HepG2 (cell line): ENCODE measurements at regions not wholly inside any gene's neighbourhood (a gene's known extent, or its start where the extent isn't known, plus 50 kb on each side); places are given as distances from the start of the nearest gene placed in this dataset.

ENCODE experiments used
- ATAC-seq: fragments of 200-7000 bp; cut with Tn5 transposase; 3 replicates; pipeline ENCODE4 v1.9.1; 2020; ENCODE audit warnings: mild to moderate bottlenecking, moderate library complexity
- BruUV-seq: library from RNA; stranded (reverse); fragments of 400-500 nt; replicated peaks from 2 replicates; lab custom pipeline; 2021; lab: Mats Ljungman, UMichigan
- CTCF ChIA-PET: fragments of 300-600 bp; formaldehyde crosslinking; extraction: SDS; loops from one replicate; lab custom pipeline; 2021; ENCODE audit warnings: low total read pairs, inconsistent platforms, low intra/inter-chr PET ratio; lab: Yijun Ruan, JAX
- POLR2A ChIA-PET: fragments of 350-600 bp; sonication (Branson Sonifier 250); formaldehyde crosslinking; loops from one replicate; lab custom pipeline; 2020; ENCODE audit warnings: antibody characterized with exemption, inconsistent platforms; lab: Yijun Ruan, JAX
- DNase-seq: peaks from one replicate; pipeline ENCODE4 v3.0.0-alpha.2; 2015; ENCODE audit warnings: low spot score
- FAIRE-seq: peaks from 3 replicates; lab custom pipeline; 2011; peaks lifted over from hg19 to GRCh38; lab: Jason Lieb, UNC
- H2AFZ ChIP-seq: one replicate; pipeline ENCODE4 v1.6.1; 2011; ENCODE audit warnings: low read length, inconsistent platforms
- H3K27ac ChIP-seq: fragments of 300-600 bp; 3 replicates; pipeline ENCODE4 v1.8.0; 2011; ENCODE audit warnings: mixed run types, mild to moderate bottlenecking, mixed read lengths, low read length, inconsistent platforms; ENCODE audit not compliant: insufficient read depth; ENCODE audit errors: extremely low read length
- H3K27me3 ChIP-seq, 2 experiments: fragments of 200-600 bp in 1 of 2; 2 replicates in 1 of 2; 3 replicates in 1 of 2; pipeline versions ENCODE4 v1.6.0 to v1.8.0; 2011; ENCODE audit warnings: low read length in 2 of 2, mild to moderate bottlenecking in 2 of 2, moderate library complexity in 2 of 2, inconsistent platforms in 1 of 2; ENCODE audit not compliant: insufficient read depth in 2 of 2, control insufficient read depth in 1 of 2
- H3K36me3 ChIP-seq, 2 experiments: fragments of 200-600 bp in 1 of 2; replicated peaks in 1 of 2; 2 replicates in 1 of 2; 3 replicates in 1 of 2; pipeline versions ENCODE4 v1.5.1 to v1.8.0; 2011; ENCODE audit warnings: low read length in 2 of 2, inconsistent platforms in 1 of 2; ENCODE audit not compliant: insufficient read depth in 2 of 2, control insufficient read depth in 1 of 2
- H3K4me1 ChIP-seq: 2 replicates; pipeline ENCODE4 v1.5.1; 2012; ENCODE audit warnings: low read length, inconsistent platforms; ENCODE audit not compliant: insufficient read depth
- H3K4me2 ChIP-seq: 2 replicates; pipeline ENCODE4 v1.6.0; 2011; ENCODE audit warnings: low read depth, low read length, inconsistent platforms
- H3K4me3 ChIP-seq, 3 experiments: fragments of 200-600 bp in 1 of 3; sonication (generic), shearing (Covaris generic) in 1 of 3; replicated peaks in 1 of 3; 2 replicates each; pipeline ENCODE4 v1.5.1; 2011 to 2016; ENCODE audit warnings: low read length in 3 of 3, inconsistent platforms in 2 of 3, low read depth in 2 of 3, mild to moderate bottlenecking in 2 of 3, control low read depth in 1 of 3, mixed read lengths in 1 of 3; ENCODE audit not compliant: insufficient read depth in 1 of 3
- H3K79me2 ChIP-seq: one replicate; pipeline ENCODE4 v1.6.1; 2011; ENCODE audit warnings: low read length, inconsistent platforms; ENCODE audit not compliant: insufficient read depth
- H3K9ac ChIP-seq: 2 replicates; pipeline ENCODE4 v1.6.0; 2011; ENCODE audit warnings: mild to moderate bottlenecking, low read depth, low read length, inconsistent platforms; ENCODE audit not compliant: insufficient read depth
- H3K9me3 ChIP-seq: 2 replicates; pipeline ENCODE4 v1.5.1; 2012; ENCODE audit warnings: mild to moderate bottlenecking, low read length
- H4K20me1 ChIP-seq: 2 replicates; pipeline ENCODE4 v1.6.0; 2011; ENCODE audit warnings: inconsistent platforms, mild to moderate bottlenecking, low read length, moderate library complexity; ENCODE audit not compliant: insufficient read depth
- ARID2 ChIP-seq: sonication (generic); formaldehyde crosslinking; IDR thresholded peaks from 2 replicates; pipeline ENCODE4 v1.8.1; 2022; ENCODE audit warnings: mild to moderate bottlenecking, missing genetic modification reagents, borderline replicate concordance
- ARNTL ChIP-seq: sonication (generic); formaldehyde crosslinking; IDR thresholded peaks from 2 replicates; pipeline ENCODE4 v1.4.0; 2020; ENCODE audit warnings: mild to moderate bottlenecking, missing genetic modification reagents
- BHLHE40 ChIP-seq: IDR thresholded peaks from 2 replicates; pipeline ENCODE4 v1.6.1; 2011; ENCODE audit warnings: low read length, improper control_type of control experiment
- FOXO1 ChIP-seq: sonication (generic); formaldehyde crosslinking; IDR thresholded peaks from 2 replicates; pipeline ENCODE4 v1.4.0; 2020; ENCODE audit warnings: missing genetic modification reagents
- IRF1 ChIP-seq: sonication (generic); formaldehyde crosslinking; IDR thresholded peaks from 2 replicates; pipeline ENCODE4 v1.4.0; 2020; ENCODE audit warnings: low read depth, mild to moderate bottlenecking, missing genetic modification reagents
- MAFF ChIP-seq: IDR thresholded peaks from 2 replicates; pipeline ENCODE4 v1.6.1; 2011; ENCODE audit warnings: low read depth, low read length, improper control_type of control experiment
- MAFK ChIP-seq, 2 experiments: IDR thresholded peaks in 1 of 2; conservative IDR thresholded peaks in 1 of 2; 2 replicates each; pipeline ENCODE4 v1.6.1; 2011; ENCODE audit warnings: improper control_type of control experiment in 2 of 2, low read length in 2 of 2
- NR2F1 ChIP-seq, 2 experiments: fragments of 450-650 bp in 1 of 2; formaldehyde crosslinking in 1 of 2; IDR thresholded peaks; 2 replicates each; pipeline versions ENCODE4 v1.5.0 to v1.6.1; 2016 to 2020; ENCODE audit warnings: mild to moderate bottlenecking in 1 of 2, missing compliant biosample characterization in 1 of 2, missing genetic modification reagents in 1 of 2, moderate library complexity in 1 of 2
- RFX5 ChIP-seq: IDR thresholded peaks from 2 replicates; pipeline ENCODE4 v1.6.1; 2011; ENCODE audit warnings: low read depth, low read length, improper control_type of control experiment
- SOX6 ChIP-seq, 2 experiments: fragments of 450-650 bp in 1 of 2; sonication (generic) in 1 of 2; formaldehyde crosslinking in 1 of 2; IDR thresholded peaks; 2 replicates each; pipeline versions ENCODE4 v1.4.0 to v1.6.1; 2017 to 2020; ENCODE audit warnings: antibody characterized with exemption in 1 of 2, mild to moderate bottlenecking in 1 of 2, missing genetic modification reagents in 1 of 2
- TRIM22 ChIP-seq: fragments of 450-650 bp; IDR thresholded peaks from 2 replicates; pipeline ENCODE4 v1.6.1; 2017
- ZHX1 ChIP-seq: sonication (generic); formaldehyde crosslinking; IDR thresholded peaks from 2 replicates; pipeline ENCODE4 v1.8.1; 2022; ENCODE audit warnings: low read depth, mild to moderate bottlenecking, missing genetic modification reagents
- ZNF562 ChIP-seq: sonication (generic); formaldehyde crosslinking; IDR thresholded peaks from 2 replicates; pipeline ENCODE4 v1.8.0; 2022; ENCODE audit warnings: missing genetic modification reagents, borderline replicate concordance
- ZNF740 ChIP-seq: sonication (generic); formaldehyde crosslinking; IDR thresholded peaks from 2 replicates; pipeline ENCODE4 v1.4.0; 2020; ENCODE audit warnings: missing genetic modification reagents
- ZNF768 ChIP-seq: sonication (generic); formaldehyde crosslinking; IDR thresholded peaks from 2 replicates; pipeline ENCODE4 v1.4.0; 2020; ENCODE audit warnings: missing genetic modification reagents
- WGBS: methylation state at CpG from one replicate; pipeline ENCODE4 v1.1.6; 2017; ENCODE audit warnings: low lambda C conversion rate; 5-methylcytosine and 5-hydroxymethylcytosine counted together
- in situ Hi-C: cut with HindIII; loops from 2 replicates; pipeline ENCODE4 v1.10.0; 2017; ENCODE audit warnings: low pct_unique_long_range_greater_than_20kb; ENCODE audit not compliant: extremely low pct_ligation_motif_present
- intact Hi-C: fragments of 100-400 bp; cut with micrococcal nuclease; formaldehyde crosslinking; loops from one replicate; pipeline ENCODE4 v1.10.0; 2022; ENCODE audit not compliant: unreplicated experiment

GRCh38 chr3:95565502-95565901, 1248.9 kb upstream of the EPHA6 start:
- Histone ChIP-seq H3K36me3 (no peaks in the 10 kb centered on the region), H3K27me3 (no peaks in the 10 kb centered on the region), H3K9ac (no peak overlapping the region), H3K4me3 (no peak overlapping the region), H3K79me2 (no peaks in the 10 kb centered on the region), H3K27ac (no peak overlapping the region), H2AFZ (no peak overlapping the region), H3K4me2 (no peak overlapping the region), H3K9me3 (no peaks in the 10 kb centered on the region), H4K20me1 (no peaks in the 10 kb centered on the region), H3K4me1 (no peaks in the 10 kb centered on the region)
- CTCF ChIA-PET = no interaction called here
- no peak for DNase-seq
- TF ChIP-seq MAFK (conservative IDR thresholded peaks at IDR 0.05 in 1 of 2, IDR thresholded peaks at IDR 0.05 in 1 of 2; ENCODE audit: low read length in 2 of 2) (peak; percentile 33 to 80; a peak in 3 of 4 replicates), RFX5 (no peak), MAFF (peak; percentile 43; the same call in 1 of the 2 replicates), BHLHE40 (no peak), SOX6 (IDR thresholded peaks at IDR 0.05) (no peak), SOX6 (CRISPR knock-in tag; IDR thresholded peaks at IDR 0.05) (no peak)
- POLR2A ChIA-PET = no interaction called here
- WGBS = 6% methylated on average over 1 of the region's 1 CpG
- BruUV-seq = no TSS peak
- in situ Hi-C loops (no loop called here), intact Hi-C loops (no loop called here)
- no peak for FAIRE-seq
- ATAC-seq = no peak

- no peaks in the 10 kb centered on the region for H4K20me1 ChIP-seq
- ChIA-PET CTCF (no interaction called here), POLR2A (no interaction called here)
- H2AFZ ChIP-seq = no peak overlapping the region
- no peak overlapping the region for H3K4me3 ChIP-seq
- no peak overlapping the region for H3K9ac ChIP-seq
- no peak overlapping the region for H3K27ac ChIP-seq
- H3K9me3 ChIP-seq = no peaks in the 10 kb centered on the region
- no TSS peak for BruUV-seq
- H3K4me2 ChIP-seq = no peak overlapping the region
- H3K4me1 ChIP-seq = no peaks in the 10 kb centered on the region
- H3K36me3 ChIP-seq = no peaks in the 10 kb centered on the region
- WGBS = 0% methylated on average over 2 of the region's 3 CpGs
- ATAC-seq (peak; percentile 32; the same call in 1 of the 3 replicates), DNase-seq (no peak), FAIRE-seq (no peak)
- intact Hi-C loops = no loop called here
- in situ Hi-C loops = no loop called here
- no peaks in the 10 kb centered on the region for H3K79me2 ChIP-seq
- no peaks in the 10 kb centered on the region for H3K27me3 ChIP-seq
- TF ChIP-seq ARNTL = no peak
- TF ChIP-seq ZNF740 (CRISPR knock-in tag) = no peak
- no peak for TF ChIP-seq ZNF768 (CRISPR knock-in tag)
- TF ChIP-seq ZNF562 (CRISPR knock-in tag) = no peak
- no peak for TF ChIP-seq TRIM22
- TF ChIP-seq FOXO1 (CRISPR knock-in tag) = no peak
- TF ChIP-seq ARID2 (CRISPR knock-in tag) = no peak
- no peak for TF ChIP-seq IRF1 (CRISPR knock-in tag)
- no peak for TF ChIP-seq NR2F1 (CRISPR knock-in tag; IDR thresholded peaks at IDR 0.05)
- no peak for TF ChIP-seq ZHX1 (CRISPR knock-in tag)
Observed at GRCh38 chr3:95567346-95567745, 1247.0 kb upstream of the EPHA6 start.
